ENCODE measurements at regions not wholly inside any gene's neighbourhood (a gene's known extent, or its start where the extent isn't known, plus 50 kb on each side); places are given as distances from the start of the nearest gene placed in this dataset.

DNA sequence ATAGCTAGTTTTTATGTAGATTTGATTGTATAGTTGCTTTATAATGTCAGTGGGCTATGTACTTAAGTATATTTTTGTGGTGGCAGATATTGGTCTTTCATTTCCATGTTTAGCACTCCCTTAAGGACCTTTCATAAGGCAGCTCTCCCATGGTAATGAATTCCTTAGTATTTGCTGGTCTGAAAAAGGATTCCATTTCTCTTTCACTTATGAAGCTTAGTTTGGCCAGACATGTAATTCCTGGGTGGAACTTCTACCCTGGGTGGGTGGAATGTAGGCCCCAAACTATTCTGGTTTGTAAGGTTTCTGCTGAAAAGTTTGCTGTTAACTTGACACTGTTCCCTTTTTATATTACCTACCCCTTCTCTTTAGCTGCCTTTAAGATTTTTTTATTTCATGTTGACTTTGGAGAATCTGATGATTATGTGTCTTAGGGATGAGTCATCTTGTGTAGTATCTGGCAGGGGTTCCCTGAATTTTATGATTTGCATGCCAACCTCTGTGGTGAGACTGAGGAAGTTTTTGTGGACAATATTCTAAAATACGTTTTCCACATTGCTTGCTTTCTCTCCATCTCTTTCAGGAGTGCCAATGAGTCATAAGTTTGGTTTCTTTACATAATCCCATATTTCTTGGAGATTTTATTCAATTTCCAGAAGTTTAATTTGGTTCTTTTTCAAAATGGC, 65.4 kb upstream of the VRK2 start:
- no peak for DNase-seq

DNA sequence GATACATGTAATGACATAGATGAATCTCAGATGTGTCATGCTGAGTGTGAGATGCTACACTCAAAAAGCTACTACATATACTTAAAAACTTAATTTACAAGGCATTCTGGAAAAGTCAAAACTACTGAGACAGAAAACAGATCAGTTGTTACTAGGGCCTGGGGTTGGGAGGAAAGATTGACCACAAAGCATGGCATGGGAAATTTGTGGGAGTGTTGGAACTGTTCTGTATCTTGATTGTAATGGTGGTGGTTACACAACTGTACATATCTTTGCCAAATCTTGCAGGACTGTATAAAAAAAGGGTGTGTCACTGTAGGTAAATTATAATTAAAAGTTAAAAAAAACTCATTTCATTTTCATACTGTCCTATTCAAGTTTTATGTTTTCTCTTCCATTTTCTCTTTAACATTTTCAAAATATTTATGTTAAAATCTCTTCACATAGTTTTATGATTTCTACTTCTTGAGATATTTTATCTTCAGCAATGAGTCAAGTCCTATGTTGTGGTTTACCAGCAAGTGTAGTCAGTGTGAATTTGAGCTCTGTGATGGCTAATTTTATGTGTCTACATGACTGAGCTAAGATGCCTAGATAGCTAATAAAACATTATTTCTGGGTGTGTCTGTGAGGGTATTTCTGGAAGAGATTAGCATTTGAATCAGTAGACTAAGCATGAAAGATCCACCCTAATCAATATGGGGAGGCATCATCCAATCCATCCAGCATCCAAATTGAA, 58.6 kb upstream of the VRK2 start:
- no peak for DNase-seq

DNA sequence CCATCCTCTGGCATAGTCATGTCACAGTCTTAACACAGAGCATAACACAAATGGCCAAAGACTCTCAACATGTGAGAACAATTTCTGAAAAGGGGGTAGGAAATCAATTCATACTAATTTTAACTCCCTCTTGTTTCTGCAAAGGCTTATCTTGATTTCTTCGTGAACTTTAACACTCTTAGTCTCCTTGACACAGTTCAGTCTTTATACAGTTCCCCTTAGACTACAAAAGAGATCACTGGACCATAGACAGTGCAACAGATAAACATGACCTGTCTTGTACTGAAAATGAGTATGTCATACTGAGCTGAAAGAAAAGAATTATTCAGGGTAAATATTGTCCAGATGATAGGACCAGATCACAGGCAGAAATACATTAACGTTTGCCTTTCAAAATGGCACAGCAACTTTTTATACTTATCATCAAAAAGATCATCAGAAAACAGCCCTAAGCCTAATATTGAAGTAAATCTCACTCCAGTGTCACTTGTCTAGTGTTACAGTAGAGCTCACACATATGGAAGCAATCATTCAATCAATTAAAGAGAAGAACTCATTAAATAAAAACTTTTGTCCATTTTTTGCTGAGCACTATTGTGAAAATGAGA, 56.4 kb upstream of the VRK2 start:
- no peak for DNase-seq
